Bronchial epithelial cell (primary cell): ENCODE measurements at regions not wholly inside any gene's neighbourhood (a gene's known extent, or its start where the extent isn't known, plus 50 kb on each side); places are given as distances from the start of the nearest gene placed in this dataset.

ENCODE experiments used
- DNase-seq: peaks from one replicate; pipeline ENCODE4 v3.0.0-alpha.2; 2010; ENCODE audit warnings: low read depth
- FAIRE-seq: peaks from 2 replicates; lab custom pipeline; 2011; peaks lifted over from hg19 to GRCh38; lab: Jason Lieb, UNC
- H3K27me3 ChIP-seq: 2 replicates; pipeline ENCODE4 v1.5.1; 2011; ENCODE audit warnings: low read length; ENCODE audit not compliant: control insufficient read depth, insufficient read depth
- H3K36me3 ChIP-seq: 2 replicates; pipeline ENCODE4 v1.5.1; 2011; ENCODE audit warnings: low read length; ENCODE audit not compliant: control insufficient read depth, insufficient read depth
- H3K4me3 ChIP-seq: 2 replicates; pipeline ENCODE4 v1.5.1; 2011; ENCODE audit warnings: mild to moderate bottlenecking, low read depth, low read length, control low read depth
- TF ChIP-seq, protein P1 (sequence below): IDR thresholded peaks from 2 replicates; pipeline ENCODE4 v1.5.1; 2011; ENCODE audit warnings: mild to moderate bottlenecking, moderate library complexity, low read length, control low read depth, inconsistent platforms; ENCODE audit not compliant: insufficient read depth, severe bottlenecking

DNA sequence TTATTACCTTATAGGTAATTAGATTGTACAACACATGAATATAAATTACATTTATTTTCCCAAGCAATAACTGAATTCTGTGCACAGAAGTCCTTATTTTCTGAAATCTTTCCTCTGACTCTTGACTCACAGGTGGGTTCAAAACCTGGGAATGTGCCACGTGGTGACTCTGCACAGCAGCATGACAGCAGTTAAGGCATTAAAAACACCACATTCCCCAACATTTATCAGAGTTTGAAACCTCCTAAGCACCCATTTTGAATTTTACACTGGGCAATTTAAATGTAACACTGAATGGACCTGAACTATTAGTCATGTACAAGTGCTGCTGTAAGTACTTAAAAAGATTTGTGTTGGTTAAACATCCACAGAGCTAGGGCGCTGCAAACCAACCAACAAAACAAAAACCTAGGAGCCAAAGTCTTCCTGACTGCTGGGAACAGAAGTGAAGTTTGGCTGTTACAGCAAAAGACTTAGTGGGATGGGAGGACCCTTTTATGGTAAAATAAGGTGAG lies 480.6 kb upstream of the CXADR start:
- no peak for FAIRE-seq
- Histone ChIP-seq H3K27me3 (no peaks in the 10 kb centered on the region), H3K36me3 (no peaks in the 10 kb centered on the region), H3K4me3 (no peak overlapping the region)
- TF ChIP-seq, protein P1, sequence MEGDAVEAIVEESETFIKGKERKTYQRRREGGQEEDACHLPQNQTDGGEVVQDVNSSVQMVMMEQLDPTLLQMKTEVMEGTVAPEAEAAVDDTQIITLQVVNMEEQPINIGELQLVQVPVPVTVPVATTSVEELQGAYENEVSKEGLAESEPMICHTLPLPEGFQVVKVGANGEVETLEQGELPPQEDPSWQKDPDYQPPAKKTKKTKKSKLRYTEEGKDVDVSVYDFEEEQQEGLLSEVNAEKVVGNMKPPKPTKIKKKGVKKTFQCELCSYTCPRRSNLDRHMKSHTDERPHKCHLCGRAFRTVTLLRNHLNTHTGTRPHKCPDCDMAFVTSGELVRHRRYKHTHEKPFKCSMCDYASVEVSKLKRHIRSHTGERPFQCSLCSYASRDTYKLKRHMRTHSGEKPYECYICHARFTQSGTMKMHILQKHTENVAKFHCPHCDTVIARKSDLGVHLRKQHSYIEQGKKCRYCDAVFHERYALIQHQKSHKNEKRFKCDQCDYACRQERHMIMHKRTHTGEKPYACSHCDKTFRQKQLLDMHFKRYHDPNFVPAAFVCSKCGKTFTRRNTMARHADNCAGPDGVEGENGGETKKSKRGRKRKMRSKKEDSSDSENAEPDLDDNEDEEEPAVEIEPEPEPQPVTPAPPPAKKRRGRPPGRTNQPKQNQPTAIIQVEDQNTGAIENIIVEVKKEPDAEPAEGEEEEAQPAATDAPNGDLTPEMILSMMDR, result no peak
- no peak for DNase-seq

DNA sequence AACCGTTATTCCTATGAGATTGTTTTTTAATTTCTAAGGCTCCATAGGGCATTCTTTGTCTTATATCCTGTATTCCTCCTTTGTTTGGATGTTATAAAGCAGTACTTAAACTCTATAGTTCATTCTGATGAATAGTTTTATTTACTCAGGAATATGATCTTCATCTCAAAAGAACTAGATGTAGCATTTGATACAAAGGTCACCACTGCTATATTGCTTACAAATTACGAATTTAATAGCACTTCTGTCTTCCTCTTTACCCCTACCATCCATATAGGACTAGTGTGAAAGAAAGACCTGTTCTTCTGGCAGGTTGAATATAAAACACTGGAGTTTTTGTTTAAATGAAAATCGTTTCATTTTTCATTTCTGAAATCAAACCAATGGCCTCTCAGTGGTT lies 468.1 kb upstream of the CXADR start:
- Histone ChIP-seq H3K36me3 (no peaks in the 10 kb centered on the region), H3K4me3 (no peak overlapping the region), H3K27me3 (no peaks in the 10 kb centered on the region)
- no peak for FAIRE-seq
- no peak for DNase-seq
- TF ChIP-seq, protein P1, result no peak

DNA sequence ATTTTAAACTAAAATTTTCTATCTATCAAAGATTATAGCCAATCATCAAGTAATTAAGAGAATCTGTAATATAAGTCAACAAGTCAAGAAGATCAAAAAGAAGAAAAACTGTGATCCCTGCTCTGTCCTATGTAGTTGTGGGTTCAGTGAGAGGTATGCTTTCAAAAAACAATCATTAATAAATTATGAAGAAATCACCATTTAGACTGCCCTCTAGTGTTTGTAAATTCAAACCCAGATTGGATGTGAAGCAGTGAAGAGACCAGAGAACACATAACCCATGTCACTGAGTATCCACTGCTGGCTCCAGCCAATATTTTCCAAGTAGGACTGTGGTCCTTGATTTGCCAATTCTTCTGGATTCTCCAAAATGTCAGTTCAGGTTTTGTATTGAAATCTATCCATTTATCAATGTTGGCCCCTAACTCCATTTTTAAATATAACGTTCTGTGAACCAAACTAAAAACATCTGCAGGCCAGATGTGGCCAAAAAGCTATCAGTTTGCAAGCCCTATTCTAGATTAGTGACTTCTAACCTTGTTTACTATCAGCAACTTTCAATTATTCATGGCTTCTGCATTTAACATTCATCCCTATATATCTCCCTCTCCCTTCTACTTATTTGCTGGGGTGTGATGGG lies 467.5 kb upstream of the CXADR start:
- FAIRE-seq (no peak), DNase-seq (peak; percentile 33)
- Histone ChIP-seq H3K27me3 (no peaks in the 10 kb centered on the region), H3K36me3 (no peaks in the 10 kb centered on the region), H3K4me3 (no peak overlapping the region)
- TF ChIP-seq, protein P1, result peak; percentile 40

DNA sequence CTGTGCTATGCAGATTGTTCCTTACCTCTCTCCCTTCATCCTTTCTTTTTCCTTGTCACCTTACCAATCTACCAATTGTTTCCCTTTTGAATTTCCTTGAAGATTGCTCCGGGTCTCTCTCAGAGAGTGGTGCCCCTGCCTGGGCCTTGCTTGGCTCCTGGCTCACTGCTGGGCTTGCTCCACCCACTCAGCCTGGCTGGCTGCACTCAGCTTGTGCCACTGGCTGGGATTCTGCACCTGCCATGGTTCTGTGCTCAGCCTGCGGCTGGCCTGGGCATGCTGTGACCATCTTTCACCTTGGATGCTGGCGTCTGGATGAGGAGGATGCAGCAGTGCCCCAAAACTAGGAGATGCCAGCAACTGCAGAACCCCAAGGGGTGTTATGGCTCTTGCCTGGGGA lies 463.9 kb upstream of the CXADR start:
- FAIRE-seq (no peak), DNase-seq (no peak)
- Histone ChIP-seq H3K27me3 (no peaks in the 10 kb centered on the region), H3K4me3 (no peak overlapping the region), H3K36me3 (no peaks in the 10 kb centered on the region)
- TF ChIP-seq, protein P1, result no peak

DNA sequence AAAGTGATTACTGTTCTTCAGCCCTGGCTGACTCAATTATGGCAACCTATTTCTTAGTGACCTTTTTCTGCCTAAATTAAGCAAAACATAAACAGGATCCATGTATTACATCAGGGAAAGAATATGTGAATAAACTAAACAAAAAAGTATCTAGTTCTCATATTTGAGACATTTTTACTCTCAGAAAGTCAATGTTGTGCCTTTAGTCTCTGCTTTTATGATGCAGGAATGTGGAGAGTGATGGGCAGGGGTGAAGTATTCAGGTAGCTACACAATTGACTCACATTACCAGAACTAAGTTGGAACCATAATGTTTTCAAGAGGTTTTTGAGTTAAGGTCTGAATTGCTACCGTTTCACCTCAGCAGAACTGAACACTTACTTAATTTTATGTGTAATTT lies 462.7 kb upstream of the CXADR start:
- H3K27me3 ChIP-seq, result no peaks in the 10 kb centered on the region
- FAIRE-seq (no peak), DNase-seq (no peak)
- TF ChIP-seq, protein P1, result no peak
- no peak overlapping the region for H3K4me3 ChIP-seq
- H3K36me3 ChIP-seq, result no peaks in the 10 kb centered on the region

DNA sequence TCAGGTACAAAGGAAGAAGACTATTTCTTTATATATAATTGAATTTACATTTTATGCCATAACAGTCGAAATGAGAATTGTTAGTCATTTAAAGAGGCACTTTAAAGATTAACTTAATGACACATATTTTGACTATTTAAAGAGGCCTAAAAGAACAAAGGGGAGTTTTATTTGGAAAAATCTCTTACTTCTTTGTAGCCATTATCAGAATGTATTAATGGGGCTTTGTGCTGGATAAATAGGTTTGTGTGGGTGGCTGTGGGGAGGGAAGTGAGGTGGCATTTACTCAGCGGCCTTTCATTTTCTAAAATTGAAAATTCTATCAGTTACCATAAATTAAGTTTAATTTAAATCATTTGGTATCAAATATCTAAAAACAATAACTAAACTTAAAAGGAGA lies 462.2 kb upstream of the CXADR start:
- TF ChIP-seq, protein P1, result no peak
- Histone ChIP-seq H3K4me3 (no peak overlapping the region), H3K27me3 (no peaks in the 10 kb centered on the region), H3K36me3 (no peaks in the 10 kb centered on the region)
- DNase-seq (no peak), FAIRE-seq (no peak)
